ENCODE measurements at regions not wholly inside any gene's neighbourhood (a gene's known extent, or its start where the extent isn't known, plus 50 kb on each side); places are given as distances from the start of the nearest gene placed in this dataset.

GRCh38 chr2:150924878-150925277, 336.8 kb downstream of the RBM43 start:
- H3K27me3 ChIP-seq (ENCODE audit: insufficient read depth, low read length), result no peaks in the 10 kb centered on the region
- CTCF ChIA-PET, result no interaction called here
- no TSS peak for BruUV-seq (replicated peaks)
- H3K79me2 ChIP-seq (ENCODE audit: insufficient read depth, low read length), result no peaks in the 10 kb centered on the region
- no peak overlapping the region for H3K4me2 ChIP-seq (ENCODE audit: low read length)
- TF ChIP-seq ATF3 (IDR thresholded peaks at IDR 0.05) (no peak), POLR2AphosphoS5 (IDR thresholded peaks at IDR 0.05; ENCODE audit: low read depth, low read length) (no peak), YY1 (IDR thresholded peaks at IDR 0.05; ENCODE audit: extremely low read depth, insufficient replicate concordance, low read depth, low read length) (no peak), JUND (IDR thresholded peaks at IDR 0.05) (no peak), EZH2phosphoT487 (IDR thresholded peaks at IDR 0.05; ENCODE audit: borderline replicate concordance) (no peak), CEBPB (IDR thresholded peaks at IDR 0.05; ENCODE audit: low read depth) (no peak), ZFX (IDR thresholded peaks at IDR 0.05) (no peak), EGR1 (IDR thresholded peaks at IDR 0.05; ENCODE audit: low read depth) (no peak), ELF1 (IDR thresholded peaks at IDR 0.05; ENCODE audit: borderline replicate concordance, low read depth) (no peak), POLR2A (IDR thresholded peaks at IDR 0.05; ENCODE audit: borderline replicate concordance, extremely low read depth, insufficient read depth, insufficient read length) (no peak), FOSL1 (IDR thresholded peaks at IDR 0.05; ENCODE audit: low read depth) (no peak), TCF7L2 (IDR thresholded peaks at IDR 0.05; ENCODE audit: borderline replicate concordance, extremely low read depth, insufficient read depth, insufficient read length) (no peak), ZNF274 (IDR thresholded peaks at IDR 0.05; ENCODE audit: low read depth, low read length) (no peak), ZBTB33 (IDR thresholded peaks at IDR 0.05; ENCODE audit: extremely low read depth, insufficient replicate concordance, low read length) (no peak)
- TF ChIP-seq, protein P1, sequence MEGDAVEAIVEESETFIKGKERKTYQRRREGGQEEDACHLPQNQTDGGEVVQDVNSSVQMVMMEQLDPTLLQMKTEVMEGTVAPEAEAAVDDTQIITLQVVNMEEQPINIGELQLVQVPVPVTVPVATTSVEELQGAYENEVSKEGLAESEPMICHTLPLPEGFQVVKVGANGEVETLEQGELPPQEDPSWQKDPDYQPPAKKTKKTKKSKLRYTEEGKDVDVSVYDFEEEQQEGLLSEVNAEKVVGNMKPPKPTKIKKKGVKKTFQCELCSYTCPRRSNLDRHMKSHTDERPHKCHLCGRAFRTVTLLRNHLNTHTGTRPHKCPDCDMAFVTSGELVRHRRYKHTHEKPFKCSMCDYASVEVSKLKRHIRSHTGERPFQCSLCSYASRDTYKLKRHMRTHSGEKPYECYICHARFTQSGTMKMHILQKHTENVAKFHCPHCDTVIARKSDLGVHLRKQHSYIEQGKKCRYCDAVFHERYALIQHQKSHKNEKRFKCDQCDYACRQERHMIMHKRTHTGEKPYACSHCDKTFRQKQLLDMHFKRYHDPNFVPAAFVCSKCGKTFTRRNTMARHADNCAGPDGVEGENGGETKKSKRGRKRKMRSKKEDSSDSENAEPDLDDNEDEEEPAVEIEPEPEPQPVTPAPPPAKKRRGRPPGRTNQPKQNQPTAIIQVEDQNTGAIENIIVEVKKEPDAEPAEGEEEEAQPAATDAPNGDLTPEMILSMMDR (IDR thresholded peaks at IDR 0.05 in 2 of 3, conservative IDR thresholded peaks at IDR 0.05 in 1 of 3; ENCODE audit: borderline replicate concordance in 1 of 3, insufficient read depth in 1 of 3, low read depth in 2 of 3, low read length in 2 of 3), result no peak
- intact Hi-C loops (cut with micrococcal nuclease), result no loop called here
- RAD21 ChIA-PET (ENCODE audit: low non-redundant PET in 1 of 2, low total read pairs in 2 of 2, uncharacterized antibody in 2 of 2, unreplicated experiment in 2 of 2), result no interaction called here
- POLR2A ChIA-PET, result no interaction called here
- no peaks in the 10 kb centered on the region for H4K20me1 ChIP-seq (ENCODE audit: insufficient read depth)
- no peak for DNase-seq (ENCODE audit: low read depth, low spot score)
- H3K36me3 ChIP-seq (ENCODE audit: control insufficient read depth in 1 of 2, insufficient read depth in 2 of 2, low read length in 2 of 2), result no peaks in the 10 kb centered on the region
- no peak overlapping the region for H2AFZ ChIP-seq (ENCODE audit: low read depth, low read length, poor library complexity, severe bottlenecking)
- no peaks in the 10 kb centered on the region for H3K9me3 ChIP-seq (ENCODE audit: control insufficient read depth in 1 of 2, insufficient read depth in 1 of 2, low read depth in 1 of 2, low read length in 2 of 2)
- no peak overlapping the region for H3K9ac ChIP-seq (ENCODE audit: low read length)
- no peak for ATAC-seq
- H3K27ac ChIP-seq (ENCODE audit: low read depth, low read length), result no peak overlapping the region
- no peaks in the 10 kb centered on the region for H3K9me2 ChIP-seq (ENCODE audit: insufficient read depth)
- no peaks in the 10 kb centered on the region for H3K4me1 ChIP-seq (ENCODE audit: control insufficient read depth in 1 of 2, insufficient read depth in 2 of 2, low read length in 2 of 2)
- H3K4me3 ChIP-seq (replicated peaks in 1 of 2; ENCODE audit: low read depth in 1 of 2, low read length in 2 of 2), result no peak overlapping the region
